CD4-positive, alpha-beta memory T cell (primary cell): ENCODE measurements at regions not wholly inside any gene's neighbourhood (a gene's known extent, or its start where the extent isn't known, plus 50 kb on each side); places are given as distances from the start of the nearest gene placed in this dataset.
A peak's percentile ranks its signal among the peaks of the same experiment; 100 is the strongest.

Experiments
- CTCF ChIA-PET: fragments of 350-600 bp; sonication (Branson Sonifier 250); formaldehyde crosslinking; loops from one replicate; lab custom pipeline; 2021; ENCODE audit warnings: inconsistent platforms; ENCODE audit not compliant: partially characterized antibody; lab: Charles Lee
- POLR2A ChIA-PET: fragments of 350-600 bp; sonication (Branson Sonifier 250); formaldehyde crosslinking; loops from one replicate; lab custom pipeline; 2021; ENCODE audit not compliant: partially characterized antibody; lab: Charles Lee
- DNase-seq, 5 donors: peaks; one replicate each; pipeline versions ENCODE4 v3.0.0 to v3.0.0-alpha.2; 2020 to 2022; ENCODE audit warnings: mixed read lengths in 1 of 5
- H3K27ac ChIP-seq: one replicate; pipeline ENCODE4 v1.7.0; 2013; ENCODE audit warnings: low read depth, low read length
- H3K27me3 ChIP-seq: 2 replicates; pipeline ENCODE4 v1.7.0; 2013; ENCODE audit warnings: mild to moderate bottlenecking, low read length, moderate library complexity; ENCODE audit not compliant: insufficient read depth
- H3K36me3 ChIP-seq: 2 replicates; pipeline ENCODE4 v1.7.0; 2013; ENCODE audit warnings: mild to moderate bottlenecking, low read length, moderate library complexity; ENCODE audit not compliant: insufficient read depth
- H3K4me1 ChIP-seq: 2 replicates; pipeline ENCODE4 v1.7.0; 2013; ENCODE audit warnings: mild to moderate bottlenecking, low read length, moderate library complexity; ENCODE audit not compliant: insufficient read depth
- H3K4me3 ChIP-seq, 2 donors: one replicate each; pipeline ENCODE4 v1.7.0; 2013; ENCODE audit warnings: low read length in 2 of 2, mild to moderate bottlenecking in 1 of 2
- H3K9me3 ChIP-seq, 2 donors: one replicate each; pipeline ENCODE4 v1.7.0; 2013; ENCODE audit warnings: low read length in 2 of 2, control low read depth in 1 of 2; ENCODE audit not compliant: control insufficient read depth in 1 of 2
- H3K27ac Mint-ChIP-seq, 7 donors: one replicate each; pipeline ENCODE4 v1.8.0; 2020 to 2021; ENCODE audit warnings: mixed read lengths in 7 of 7, mild to moderate bottlenecking in 6 of 7, inconsistent platforms in 3 of 7, moderate library complexity in 3 of 7
- H3K27me3 Mint-ChIP-seq, 2 donors: one replicate each; pipeline ENCODE4 v1.8.0; 2020 to 2021; ENCODE audit warnings: mixed read lengths in 2 of 2
- H3K36me3 Mint-ChIP-seq, 2 donors: one replicate each; pipeline ENCODE4 v1.8.0; 2020 to 2021; ENCODE audit warnings: mixed read lengths in 2 of 2, inconsistent platforms in 1 of 2, mild to moderate bottlenecking in 1 of 2
- H3K4me1 Mint-ChIP-seq, 4 donors: one replicate each; pipeline ENCODE4 v1.8.0; 2020 to 2021; ENCODE audit warnings: mixed read lengths in 4 of 4, mild to moderate bottlenecking in 1 of 4
- H3K4me3 Mint-ChIP-seq, 8 donors: one replicate each; pipeline ENCODE4 v1.8.0; 2020 to 2021; ENCODE audit warnings: mixed read lengths in 8 of 8, mild to moderate bottlenecking in 7 of 8, moderate library complexity in 6 of 8, inconsistent platforms in 3 of 8
- H3K9me3 Mint-ChIP-seq, 8 donors: one replicate each; pipeline ENCODE4 v1.8.0; 2020 to 2021; ENCODE audit warnings: mixed read lengths in 8 of 8, mild to moderate bottlenecking in 5 of 8, inconsistent platforms in 3 of 8, moderate library complexity in 1 of 8
- intact Hi-C: fragments of 100-400 bp; cut with micrococcal nuclease; formaldehyde crosslinking; loops from one replicate; pipeline ENCODE4 v1.15.1; 2023

GRCh38 chr2:192813341-192813740, 618.6 kb upstream of the TMEFF2 start:
- no peak for DNase-seq
- Mint-ChIP-seq H3K9me3 (peaks cover 0 to 11% (median 5%) of the 10 kb centered on the region in 8 donors), H3K27ac (no peak overlapping the region), H3K27me3 (no peaks in the 10 kb centered on the region), H3K36me3 (no peaks in the 10 kb centered on the region), H3K4me1 (no peaks in the 10 kb centered on the region), H3K4me3 (no peak overlapping the region)
- Histone ChIP-seq H3K4me3 (no peak overlapping the region), H3K4me1 (no peaks in the 10 kb centered on the region), H3K9me3 (no peaks in the 10 kb centered on the region), H3K27me3 (no peaks in the 10 kb centered on the region), H3K27ac (no peak overlapping the region), H3K36me3 (no peaks in the 10 kb centered on the region)
- intact Hi-C loops = no loop called here
- ChIA-PET POLR2A (no interaction called here), CTCF (no interaction called here)

GRCh38 chr2:192809173-192809572, 614.4 kb upstream of the TMEFF2 start:
- no peak overlapping the region for H3K27ac Mint-ChIP-seq
- H3K4me3 ChIP-seq = no peak overlapping the region
- no peak overlapping the region for H3K27ac ChIP-seq
- no peak for DNase-seq
- no peaks in the 10 kb centered on the region for H3K4me1 Mint-ChIP-seq
- ChIA-PET POLR2A (no interaction called here), CTCF (no interaction called here)
- H3K9me3 ChIP-seq = no peaks in the 10 kb centered on the region
- no peaks in the 10 kb centered on the region for H3K36me3 Mint-ChIP-seq
- no peaks in the 10 kb centered on the region for H3K27me3 Mint-ChIP-seq
- no peaks in the 10 kb centered on the region for H3K4me1 ChIP-seq
- no peaks in the 10 kb centered on the region for H3K27me3 ChIP-seq
- peaks cover 0 to 16% (median 6%) of the 10 kb centered on the region in 8 donors for H3K9me3 Mint-ChIP-seq
- no peak overlapping the region for H3K4me3 Mint-ChIP-seq
- intact Hi-C loops = no loop called here
- H3K36me3 ChIP-seq = no peaks in the 10 kb centered on the region

- no peak overlapping the region for H3K4me3 ChIP-seq
- no peaks in the 10 kb centered on the region for H3K4me1 ChIP-seq
- Mint-ChIP-seq H3K4me3 (no peak overlapping the region), H3K27ac (no peak overlapping the region), H3K9me3 (peaks cover 0 to 9% (median 1%) of the 10 kb centered on the region in 8 donors), H3K36me3 (no peaks in the 10 kb centered on the region), H3K4me1 (no peaks in the 10 kb centered on the region), H3K27me3 (no peaks in the 10 kb centered on the region)
- intact Hi-C loops = no loop called here
- H3K27me3 ChIP-seq = no peaks in the 10 kb centered on the region
- no peaks in the 10 kb centered on the region for H3K36me3 ChIP-seq
- H3K27ac ChIP-seq = no peak overlapping the region
- DNase-seq = no peak
- ChIA-PET POLR2A (no interaction called here), CTCF (no interaction called here)
- H3K9me3 ChIP-seq = no peaks in the 10 kb centered on the region
These were observed 588.9 kb upstream of the TMEFF2 start for GRCh38 chr2:192783643-192784042.

GRCh38 chr2:192775459-192776262, 580.9 kb upstream of the TMEFF2 start:
- CTCF ChIA-PET = no interaction called here
- no peaks in the 10 kb centered on the region for H3K27me3 Mint-ChIP-seq
- H3K4me1 ChIP-seq = no peaks in the 10 kb centered on the region
- no peaks in the 10 kb centered on the region for H3K36me3 Mint-ChIP-seq
- H3K4me1 Mint-ChIP-seq = no peaks in the 10 kb centered on the region
- no peaks in the 10 kb centered on the region for H3K27me3 ChIP-seq
- no peak overlapping the region for H3K27ac Mint-ChIP-seq
- intact Hi-C loops = no loop called here
- H3K27ac ChIP-seq = no peak overlapping the region
- H3K9me3 Mint-ChIP-seq = peaks cover 0 to 6% (median 0%) of the 10 kb centered on the region in 8 donors
- peak overlapping the region in 1 of 8 donors; percentile 68 for H3K4me3 Mint-ChIP-seq
- no peaks in the 10 kb centered on the region for H3K36me3 ChIP-seq
- POLR2A ChIA-PET = no interaction called here
- no peak for DNase-seq
- no peaks in the 10 kb centered on the region for H3K9me3 ChIP-seq
- no peak overlapping the region for H3K4me3 ChIP-seq

GRCh38 chr2:192775011-192775410, 580.3 kb upstream of the TMEFF2 start:
- Mint-ChIP-seq H3K27me3 (no peaks in the 10 kb centered on the region), H3K27ac (no peak overlapping the region), H3K9me3 (peaks cover 0 to 6% (median 0%) of the 10 kb centered on the region in 8 donors), H3K4me1 (no peaks in the 10 kb centered on the region), H3K36me3 (no peaks in the 10 kb centered on the region), H3K4me3 (no peak overlapping the region)
- intact Hi-C loops = no loop called here
- no peaks in the 10 kb centered on the region for H3K36me3 ChIP-seq
- no peaks in the 10 kb centered on the region for H3K27me3 ChIP-seq
- H3K9me3 ChIP-seq = no peaks in the 10 kb centered on the region
- H3K4me1 ChIP-seq = no peaks in the 10 kb centered on the region
- CTCF ChIA-PET = no interaction called here
- POLR2A ChIA-PET = no interaction called here
- H3K27ac ChIP-seq = no peak overlapping the region
- H3K4me3 ChIP-seq = no peak overlapping the region
- DNase-seq = no peak

- DNase-seq = no peak
- no peaks in the 10 kb centered on the region for H3K27me3 Mint-ChIP-seq
- intact Hi-C loops = no loop called here
- POLR2A ChIA-PET = no interaction called here
- CTCF ChIA-PET = no interaction called here
- Histone ChIP-seq H3K36me3 (no peaks in the 10 kb centered on the region), H3K4me1 (no peaks in the 10 kb centered on the region), H3K9me3 (no peaks in the 10 kb centered on the region), H3K27me3 (no peaks in the 10 kb centered on the region), H3K4me3 (no peak overlapping the region), H3K27ac (no peak overlapping the region)
- no peaks in the 10 kb centered on the region for H3K4me1 Mint-ChIP-seq
- no peaks in the 10 kb centered on the region for H3K36me3 Mint-ChIP-seq
- peaks cover 0 to 5% (median 0%) of the 10 kb centered on the region in 8 donors for H3K9me3 Mint-ChIP-seq
- no peak overlapping the region for H3K4me3 Mint-ChIP-seq
- no peak overlapping the region for H3K27ac Mint-ChIP-seq
These were observed 578.3 kb upstream of the TMEFF2 start for GRCh38 chr2:192773044-192773443.

GRCh38 chr2:192749611-192750200, 555.0 kb upstream of the TMEFF2 start:
- intact Hi-C loops = no loop called here
- H3K9me3 Mint-ChIP-seq = peaks cover 0 to 2% (median 0%) of the 10 kb centered on the region in 8 donors
- Histone ChIP-seq H3K9me3 (no peaks in the 10 kb centered on the region), H3K27me3 (no peaks in the 10 kb centered on the region), H3K27ac (no peak overlapping the region), H3K4me1 (no peaks in the 10 kb centered on the region), H3K4me3 (no peak overlapping the region), H3K36me3 (no peaks in the 10 kb centered on the region)
- H3K4me3 Mint-ChIP-seq = no peak overlapping the region
- no peaks in the 10 kb centered on the region for H3K27me3 Mint-ChIP-seq
- no peak for DNase-seq
- H3K4me1 Mint-ChIP-seq = no peaks in the 10 kb centered on the region
- ChIA-PET POLR2A (no interaction called here), CTCF (no interaction called here)
- H3K36me3 Mint-ChIP-seq = no peaks in the 10 kb centered on the region
- no peak overlapping the region for H3K27ac Mint-ChIP-seq
